ENCODE measurements at regions not wholly inside any gene's neighbourhood (a gene's known extent, or its start where the extent isn't known, plus 50 kb on each side); places are given as distances from the start of the nearest gene placed in this dataset.

DNA sequence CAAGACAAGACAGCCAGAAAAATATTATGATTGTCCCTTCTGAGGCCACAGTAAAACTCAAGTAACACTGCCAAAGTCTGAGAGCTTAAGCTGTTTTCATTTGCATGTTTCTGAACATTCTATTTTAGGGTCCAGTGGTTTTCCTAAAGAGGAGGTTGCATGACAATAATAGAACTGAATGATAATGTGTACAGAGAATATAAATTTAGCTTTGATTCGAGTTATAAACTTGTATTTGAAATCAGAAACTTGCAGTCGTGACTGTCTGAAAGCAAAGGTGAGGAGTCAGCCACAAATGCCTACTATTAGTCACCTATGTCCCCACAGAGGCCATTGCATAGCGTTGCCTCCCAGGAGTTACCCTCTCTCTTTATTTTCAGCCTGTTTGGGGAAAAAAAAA is 363.1 kb upstream of the ADGRL2 start:
- no peak overlapping the region for H3K4me2 ChIP-seq (ENCODE audit: low read depth, low read length, poor library complexity, severe bottlenecking)
- peaks cover 20% of the 10 kb centered on the region; the same call in 1 of the 2 replicates for H3K9me3 ChIP-seq (ENCODE audit: low read length)
- DNase-seq = no peak
- H3K27me3 ChIP-seq (ENCODE audit: low read length) = no peaks in the 10 kb centered on the region
- H4K20me1 ChIP-seq (ENCODE audit: insufficient read depth, low read depth, low read length) = no peaks in the 10 kb centered on the region
- no peak overlapping the region for H3K27ac ChIP-seq (ENCODE audit: low read length)
- no peaks in the 10 kb centered on the region for H3K79me2 ChIP-seq (ENCODE audit: low read length)
- no peaks in the 10 kb centered on the region for H3K4me1 ChIP-seq (ENCODE audit: low read length)
- H3K9ac ChIP-seq (ENCODE audit: low read length) = no peak overlapping the region
- H3K4me3 ChIP-seq (ENCODE audit: low read length) = no peak overlapping the region
- no peak overlapping the region for H2AFZ ChIP-seq (ENCODE audit: low read length)
- H3K9me2 ChIP-seq (replicated peaks; ENCODE audit: insufficient read depth, low read length) = no peaks in the 10 kb centered on the region
- H3K36me3 ChIP-seq (ENCODE audit: insufficient read depth, low read length) = no peaks in the 10 kb centered on the region

DNA sequence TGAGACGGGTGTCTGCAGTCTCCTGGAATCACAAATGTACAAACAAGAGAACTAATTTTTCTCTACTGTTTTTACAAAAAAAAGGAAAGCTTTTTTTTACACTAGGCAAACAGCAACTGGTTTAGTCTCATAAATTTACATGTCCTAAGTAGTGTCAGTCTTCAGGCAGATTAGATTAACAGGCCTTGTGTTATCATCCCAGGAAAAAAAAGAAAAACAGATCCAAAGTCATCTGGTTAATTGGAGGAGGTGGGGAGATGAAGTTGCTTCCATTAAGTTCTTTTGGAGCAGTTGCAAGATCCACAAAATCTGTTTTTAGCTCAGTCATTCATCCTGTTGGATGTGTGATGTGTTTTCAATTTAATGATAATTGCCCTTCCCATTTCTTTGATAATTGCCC is 363.5 kb upstream of the ADGRL2 start:
- Histone ChIP-seq H3K4me2 (ENCODE audit: low read depth, low read length, poor library complexity, severe bottlenecking) (no peak overlapping the region), H3K27me3 (ENCODE audit: low read length) (no peaks in the 10 kb centered on the region), H3K4me1 (ENCODE audit: low read length) (no peaks in the 10 kb centered on the region), H3K9ac (ENCODE audit: low read length) (no peak overlapping the region), H3K27ac (ENCODE audit: low read length) (no peak overlapping the region), H3K9me2 (replicated peaks; ENCODE audit: insufficient read depth, low read length) (no peaks in the 10 kb centered on the region), H3K9me3 (ENCODE audit: low read length) (peaks cover 20% of the 10 kb centered on the region; the same call in 1 of the 2 replicates), H3K4me3 (ENCODE audit: low read length) (no peak overlapping the region), H4K20me1 (ENCODE audit: insufficient read depth, low read depth, low read length) (no peaks in the 10 kb centered on the region), H2AFZ (ENCODE audit: low read length) (no peak overlapping the region), H3K79me2 (ENCODE audit: low read length) (no peaks in the 10 kb centered on the region), H3K36me3 (ENCODE audit: insufficient read depth, low read length) (no peaks in the 10 kb centered on the region)
- no peak for DNase-seq

DNA sequence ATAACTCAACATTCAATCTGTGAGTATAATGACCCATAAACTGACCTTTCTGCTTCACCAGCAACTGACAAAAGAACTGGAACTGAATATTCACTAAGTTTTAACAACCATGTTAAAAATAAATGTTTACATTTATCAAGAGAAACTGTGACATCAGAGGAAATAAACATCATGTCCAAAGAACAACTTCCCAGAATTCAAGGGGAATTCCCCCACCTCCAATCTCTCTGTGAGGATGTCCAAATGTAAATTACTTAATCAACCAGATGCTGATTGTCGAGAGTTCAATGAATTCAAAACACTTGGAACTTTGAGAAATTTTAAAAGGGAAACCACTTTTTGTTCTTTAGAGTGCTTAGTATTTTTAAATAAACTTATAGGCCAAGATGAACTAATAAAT is 365.6 kb upstream of the ADGRL2 start:
- Histone ChIP-seq H3K9me2 (replicated peaks; ENCODE audit: insufficient read depth, low read length) (no peaks in the 10 kb centered on the region), H3K9ac (ENCODE audit: low read length) (no peak overlapping the region), H3K27ac (ENCODE audit: low read length) (no peak overlapping the region), H3K4me2 (ENCODE audit: low read depth, low read length, poor library complexity, severe bottlenecking) (no peak overlapping the region), H3K79me2 (ENCODE audit: low read length) (no peaks in the 10 kb centered on the region), H2AFZ (ENCODE audit: low read length) (no peak overlapping the region), H3K27me3 (ENCODE audit: low read length) (no peaks in the 10 kb centered on the region), H3K4me3 (ENCODE audit: low read length) (no peak overlapping the region), H4K20me1 (ENCODE audit: insufficient read depth, low read depth, low read length) (no peaks in the 10 kb centered on the region), H3K4me1 (ENCODE audit: low read length) (no peaks in the 10 kb centered on the region), H3K9me3 (ENCODE audit: low read length) (peaks cover 21% of the 10 kb centered on the region; the same call in 1 of the 2 replicates), H3K36me3 (ENCODE audit: insufficient read depth, low read length) (no peaks in the 10 kb centered on the region)
- no peak for DNase-seq

DNA sequence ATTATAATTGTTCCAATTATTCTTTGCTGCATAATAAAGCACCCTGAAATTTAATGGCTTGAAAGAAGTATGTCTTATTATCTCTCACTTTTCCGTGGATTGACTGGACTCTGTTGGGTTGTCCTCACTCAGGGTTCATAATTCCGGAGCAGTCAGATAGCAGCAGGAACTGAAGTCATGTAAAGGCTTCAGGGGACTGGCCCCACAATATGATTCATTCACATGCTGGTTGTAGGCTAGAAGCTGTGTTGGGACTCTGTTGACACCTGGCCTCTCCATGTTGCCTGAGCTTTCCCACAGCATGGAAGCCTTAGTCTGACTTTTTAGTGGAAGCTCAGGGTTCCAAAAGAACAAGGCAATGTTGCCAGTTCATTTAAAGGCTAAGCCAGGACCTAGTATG is 367.1 kb upstream of the ADGRL2 start:
- Histone ChIP-seq H3K4me1 (ENCODE audit: low read length) (no peaks in the 10 kb centered on the region), H3K36me3 (ENCODE audit: insufficient read depth, low read length) (no peaks in the 10 kb centered on the region), H3K9me2 (replicated peaks; ENCODE audit: insufficient read depth, low read length) (no peaks in the 10 kb centered on the region), H3K4me3 (ENCODE audit: low read length) (no peak overlapping the region), H3K27ac (ENCODE audit: low read length) (no peak overlapping the region), H3K9me3 (ENCODE audit: low read length) (peaks cover 15% of the 10 kb centered on the region; the same call in 1 of the 2 replicates), H3K4me2 (ENCODE audit: low read depth, low read length, poor library complexity, severe bottlenecking) (no peak overlapping the region), H4K20me1 (ENCODE audit: insufficient read depth, low read depth, low read length) (no peaks in the 10 kb centered on the region), H2AFZ (ENCODE audit: low read length) (no peak overlapping the region), H3K27me3 (ENCODE audit: low read length) (no peaks in the 10 kb centered on the region), H3K79me2 (ENCODE audit: low read length) (no peaks in the 10 kb centered on the region), H3K9ac (ENCODE audit: low read length) (no peak overlapping the region)
- no peak for DNase-seq

DNA sequence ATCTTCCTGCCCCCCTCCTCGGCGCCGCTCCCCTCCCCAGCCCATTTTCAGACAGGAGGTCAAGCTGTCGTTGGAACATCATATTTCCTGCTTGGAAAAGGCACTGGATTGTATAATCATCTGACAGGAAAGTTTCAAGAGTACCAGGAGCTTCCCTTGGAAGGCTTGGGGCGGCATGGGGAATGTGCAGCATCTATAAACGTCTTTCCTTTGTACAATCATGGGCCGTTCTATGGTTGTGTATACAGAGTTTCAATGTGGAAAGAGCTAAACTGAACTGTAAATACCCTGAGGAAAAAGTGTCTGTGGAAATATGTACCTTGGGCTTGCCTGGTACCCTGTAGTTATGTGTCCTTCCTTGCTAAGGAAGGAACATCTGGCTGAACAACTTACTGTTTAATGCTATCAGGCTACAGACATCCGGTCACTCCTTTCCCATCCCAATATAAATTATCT is 368.1 kb upstream of the ADGRL2 start:
- no peak overlapping the region for H2AFZ ChIP-seq (ENCODE audit: low read length)
- no peak overlapping the region for H3K9ac ChIP-seq (ENCODE audit: low read length)
- H3K4me2 ChIP-seq (ENCODE audit: low read depth, low read length, poor library complexity, severe bottlenecking) = no peak overlapping the region
- no peaks in the 10 kb centered on the region for H3K79me2 ChIP-seq (ENCODE audit: low read length)
- no peaks in the 10 kb centered on the region for H3K27me3 ChIP-seq (ENCODE audit: low read length)
- no peaks in the 10 kb centered on the region for H3K9me2 ChIP-seq (replicated peaks; ENCODE audit: insufficient read depth, low read length)
- no peaks in the 10 kb centered on the region for H3K4me1 ChIP-seq (ENCODE audit: low read length)
- no peaks in the 10 kb centered on the region for H4K20me1 ChIP-seq (ENCODE audit: insufficient read depth, low read depth, low read length)
- DNase-seq = no peak
- H3K27ac ChIP-seq (ENCODE audit: low read length) = no peak overlapping the region
- H3K4me3 ChIP-seq (ENCODE audit: low read length) = no peak overlapping the region
- H3K9me3 ChIP-seq (ENCODE audit: low read length) = peaks cover 15% of the 10 kb centered on the region; the same call in 1 of the 2 replicates
- H3K36me3 ChIP-seq (ENCODE audit: insufficient read depth, low read length) = no peaks in the 10 kb centered on the region

DNA sequence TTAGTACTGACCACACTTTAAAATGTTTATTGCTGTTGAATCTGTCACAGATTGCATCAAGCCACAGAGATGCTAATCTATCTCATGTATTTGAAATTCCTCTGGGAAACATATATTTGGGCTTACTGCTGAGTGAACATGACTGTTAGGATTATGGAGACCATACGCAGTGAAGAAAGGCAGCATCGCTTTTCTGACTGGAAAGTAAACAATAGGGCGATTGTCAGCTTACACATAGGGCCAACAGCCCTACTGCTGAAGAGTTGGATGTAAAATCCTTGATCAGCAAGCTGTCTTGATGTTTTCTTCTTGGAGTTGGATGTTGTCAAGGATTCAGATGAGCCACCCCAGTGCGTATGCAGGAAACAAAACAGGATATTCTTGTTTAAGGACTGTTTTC is 368.7 kb upstream of the ADGRL2 start:
- H3K4me3 ChIP-seq (ENCODE audit: low read length) = no peak overlapping the region
- no peak overlapping the region for H3K4me2 ChIP-seq (ENCODE audit: low read depth, low read length, poor library complexity, severe bottlenecking)
- no peaks in the 10 kb centered on the region for H3K27me3 ChIP-seq (ENCODE audit: low read length)
- DNase-seq = no peak
- H3K27ac ChIP-seq (ENCODE audit: low read length) = no peak overlapping the region
- no peak overlapping the region for H3K9ac ChIP-seq (ENCODE audit: low read length)
- no peaks in the 10 kb centered on the region for H4K20me1 ChIP-seq (ENCODE audit: insufficient read depth, low read depth, low read length)
- H3K36me3 ChIP-seq (ENCODE audit: insufficient read depth, low read length) = no peaks in the 10 kb centered on the region
- peaks cover 15% of the 10 kb centered on the region; the same call in 1 of the 2 replicates for H3K9me3 ChIP-seq (ENCODE audit: low read length)
- no peaks in the 10 kb centered on the region for H3K79me2 ChIP-seq (ENCODE audit: low read length)
- no peaks in the 10 kb centered on the region for H3K4me1 ChIP-seq (ENCODE audit: low read length)
- no peak overlapping the region for H2AFZ ChIP-seq (ENCODE audit: low read length)
- H3K9me2 ChIP-seq (replicated peaks; ENCODE audit: insufficient read depth, low read length) = no peaks in the 10 kb centered on the region

- no peak overlapping the region for H3K9ac ChIP-seq (ENCODE audit: low read length)
- H4K20me1 ChIP-seq (ENCODE audit: insufficient read depth, low read depth, low read length) = no peaks in the 10 kb centered on the region
- no peaks in the 10 kb centered on the region for H3K79me2 ChIP-seq (ENCODE audit: low read length)
- H2AFZ ChIP-seq (ENCODE audit: low read length) = no peak overlapping the region
- no peak overlapping the region for H3K27ac ChIP-seq (ENCODE audit: low read length)
- no peaks in the 10 kb centered on the region for H3K9me2 ChIP-seq (replicated peaks; ENCODE audit: insufficient read depth, low read length)
- no peak overlapping the region for H3K4me2 ChIP-seq (ENCODE audit: low read depth, low read length, poor library complexity, severe bottlenecking)
- DNase-seq = no peak
- H3K4me3 ChIP-seq (ENCODE audit: low read length) = no peak overlapping the region
- H3K36me3 ChIP-seq (ENCODE audit: insufficient read depth, low read length) = no peaks in the 10 kb centered on the region
- H3K9me3 ChIP-seq (ENCODE audit: low read length) = peaks cover 16% of the 10 kb centered on the region; the same call in 1 of the 2 replicates
- H3K27me3 ChIP-seq (ENCODE audit: low read length) = no peaks in the 10 kb centered on the region
- H3K4me1 ChIP-seq (ENCODE audit: low read length) = no peaks in the 10 kb centered on the region
These were observed 369.1 kb upstream of the ADGRL2 start for GRCh38 chr1:81431624-81432000.

DNA sequence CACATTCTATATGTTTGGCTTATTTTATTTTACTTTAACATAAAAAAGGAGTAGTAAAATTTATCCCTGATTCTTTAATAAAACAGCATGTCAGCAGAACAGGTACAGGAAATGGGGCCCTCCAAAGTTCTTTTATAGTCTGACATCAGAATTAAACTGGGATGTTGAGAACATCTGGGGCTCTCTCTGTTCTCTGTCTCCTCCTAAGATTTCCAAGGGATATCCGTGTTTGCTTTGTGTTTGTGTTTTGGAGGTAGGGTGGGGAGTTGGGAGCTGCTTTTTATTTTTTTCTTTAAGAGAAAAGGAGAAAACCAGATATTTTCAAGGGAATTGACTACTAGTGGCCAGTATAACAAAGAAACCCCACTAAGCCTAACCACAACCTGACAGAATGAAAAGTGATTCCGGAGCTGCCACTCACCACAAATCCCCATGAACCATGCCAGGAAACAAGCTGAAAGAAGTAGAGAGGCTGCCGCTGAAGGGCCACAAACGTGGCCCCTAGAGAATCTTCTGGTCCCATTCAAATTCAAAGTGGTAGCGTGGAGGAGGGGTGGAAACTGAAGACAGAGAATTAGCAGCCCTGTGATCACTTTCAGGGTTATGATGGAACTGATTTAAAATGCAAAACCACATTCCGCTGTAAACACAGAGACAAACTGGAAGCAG is 369.6 kb upstream of the ADGRL2 start:
- Histone ChIP-seq H3K9ac (ENCODE audit: low read length) (no peak overlapping the region), H3K79me2 (ENCODE audit: low read length) (no peaks in the 10 kb centered on the region), H4K20me1 (ENCODE audit: insufficient read depth, low read depth, low read length) (no peaks in the 10 kb centered on the region), H3K9me2 (replicated peaks; ENCODE audit: insufficient read depth, low read length) (no peaks in the 10 kb centered on the region), H3K27me3 (ENCODE audit: low read length) (no peaks in the 10 kb centered on the region), H2AFZ (ENCODE audit: low read length) (no peak overlapping the region), H3K4me3 (ENCODE audit: low read length) (no peak overlapping the region), H3K9me3 (ENCODE audit: low read length) (peaks cover 12% of the 10 kb centered on the region; the same call in 1 of the 2 replicates), H3K4me2 (ENCODE audit: low read depth, low read length, poor library complexity, severe bottlenecking) (no peak overlapping the region), H3K4me1 (ENCODE audit: low read length) (no peaks in the 10 kb centered on the region), H3K27ac (ENCODE audit: low read length) (no peak overlapping the region), H3K36me3 (ENCODE audit: insufficient read depth, low read length) (no peaks in the 10 kb centered on the region)
- no peak for DNase-seq
